Caco-2 (cell line): ENCODE measurements at regions not wholly inside any gene's neighbourhood (a gene's known extent, or its start where the extent isn't known, plus 50 kb on each side); places are given as distances from the start of the nearest gene placed in this dataset.

Experiments used
- BruUV-seq: library from RNA; stranded (reverse); fragments of 400-500 nt; replicated peaks from 2 replicates; lab custom pipeline; 2021; lab: Mats Ljungman, UMichigan
- CTCF ChIA-PET: fragments of 300-600 bp; sonication (Branson Sonifier 250); formaldehyde crosslinking; loops from one replicate; lab custom pipeline; 2022; ENCODE audit warnings: antibody characterized with exemption; lab: Charles Lee
- POLR2A ChIA-PET: fragments of 300-600 bp; sonication (Branson Sonifier 250); formaldehyde crosslinking; loops from one replicate; lab custom pipeline; 2022; ENCODE audit warnings: antibody characterized with exemption; lab: Charles Lee
- DNase-seq, 2 experiments: peaks; one replicate each; pipeline versions ENCODE4 v3.0.0 to v3.0.0-alpha.2; 2020 to 2022
- H3K27me3 ChIP-seq: replicated peaks from 2 replicates; pipeline ENCODE4 v1.6.0; 2011; ENCODE audit warnings: low read length; ENCODE audit not compliant: control insufficient read depth, insufficient read depth
- H3K36me3 ChIP-seq: 2 replicates; pipeline ENCODE4 v1.5.1; 2011; ENCODE audit warnings: low read length; ENCODE audit not compliant: control insufficient read depth, insufficient read depth
- H3K4me1 ChIP-seq: fragments of 250-450 bp; sonication (Bioruptor Pico); 2 replicates; pipeline ENCODE4 v1.5.1; 2020; ENCODE audit warnings: mild to moderate bottlenecking
- H3K4me3 ChIP-seq: 2 replicates; pipeline ENCODE4 v1.5.1; 2011; ENCODE audit warnings: low read depth, mild to moderate bottlenecking, control low read depth, low read length
- H3K9me3 ChIP-seq: fragments of 250-450 bp; sonication (Bioruptor Pico); 2 replicates; pipeline ENCODE4 v1.5.1; 2020; ENCODE audit warnings: mild to moderate bottlenecking, moderate library complexity
- H3K27ac Mint-ChIP-seq: one replicate; pipeline ENCODE4 v1.8.0; 2022; ENCODE audit warnings: mixed read lengths; ENCODE audit not compliant: unreplicated experiment
- H3K27me3 Mint-ChIP-seq: one replicate; pipeline ENCODE4 v1.8.0; 2022; ENCODE audit warnings: mixed read lengths; ENCODE audit not compliant: insufficient read depth, unreplicated experiment
- H3K36me3 Mint-ChIP-seq: one replicate; pipeline ENCODE4 v1.8.0; 2022; ENCODE audit warnings: mild to moderate bottlenecking, mixed read lengths; ENCODE audit not compliant: insufficient read depth, unreplicated experiment
- H3K4me1 Mint-ChIP-seq: one replicate; pipeline ENCODE4 v1.8.0; 2022; ENCODE audit warnings: low read depth, mixed read lengths; ENCODE audit not compliant: unreplicated experiment
- H3K4me3 Mint-ChIP-seq: one replicate; pipeline ENCODE4 v1.8.0; 2022; ENCODE audit warnings: mild to moderate bottlenecking, moderate library complexity, mixed read lengths; ENCODE audit not compliant: unreplicated experiment
- H3K9me3 Mint-ChIP-seq: one replicate; pipeline ENCODE4 v1.8.0; 2022; ENCODE audit warnings: mixed read lengths; ENCODE audit not compliant: unreplicated experiment
- CTCF ChIP-seq, 2 experiments: fragments of 200-600 bp in 1 of 2; IDR thresholded peaks; 1 replicate in 1 of 2; 2 replicates in 1 of 2; pipeline versions ENCODE4 v1.5.1 to v1.8.0; 2011 to 2022; ENCODE audit warnings: antibody characterized with exemption in 1 of 2, control low read depth in 1 of 2, inconsistent platforms in 1 of 2, low read depth in 1 of 2, low read length in 1 of 2, mild to moderate bottlenecking in 1 of 2, moderate library complexity in 1 of 2; ENCODE audit not compliant: insufficient read depth in 1 of 2, severe bottlenecking in 1 of 2, unreplicated experiment in 1 of 2
- intact Hi-C: fragments of 100-400 bp; cut with micrococcal nuclease; formaldehyde crosslinking; loops from one replicate; pipeline ENCODE4 v1.10.0; 2022; ENCODE audit not compliant: unreplicated experiment

DNA sequence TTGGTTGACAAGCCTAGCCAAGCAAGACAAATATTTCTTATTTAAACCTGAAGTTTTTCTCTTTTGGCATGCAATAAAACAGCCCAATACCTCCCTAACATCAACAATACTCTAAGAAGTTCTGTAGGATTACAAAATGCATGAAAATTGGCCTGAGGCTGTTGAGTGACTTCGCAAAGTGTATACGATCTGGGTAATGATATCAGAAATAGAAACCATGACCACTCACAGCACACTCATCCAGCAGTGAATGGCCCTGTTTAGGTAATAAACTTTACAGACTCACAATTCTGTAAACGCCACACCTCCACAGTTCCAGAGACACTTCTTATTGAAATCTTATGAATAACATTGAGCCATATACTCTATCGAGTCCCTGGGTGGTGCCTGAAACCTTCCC is 83.0 kb upstream of the NAALADL2 start:
- peak in 1 of 2 experiments; percentile 1 for DNase-seq
- POLR2A ChIA-PET = no interaction called here
- Mint-ChIP-seq H3K4me3 (no peak overlapping the region), H3K27ac (no peak overlapping the region), H3K4me1 (no peaks in the 10 kb centered on the region), H3K27me3 (no peaks in the 10 kb centered on the region), H3K9me3 (peaks cover 9% of the 10 kb centered on the region), H3K36me3 (no peaks in the 10 kb centered on the region)
- intact Hi-C loops = loop anchor here (5.0 kb wide), 1 partner anchor 86 kb away; no protein-coding TSS in a partner anchor
- no peak overlapping the region for H3K4me3 ChIP-seq
- no peak for TF ChIP-seq CTCF (IDR thresholded peaks at IDR 0.05; ENCODE audit: insufficient read depth in 1 of 2, low read depth in 1 of 2, low read length in 1 of 2, severe bottlenecking in 1 of 2, unreplicated experiment in 1 of 2)
- H3K36me3 ChIP-seq = no peaks in the 10 kb centered on the region
- H3K27me3 ChIP-seq = no peaks in the 10 kb centered on the region
- CTCF ChIA-PET = no interaction called here
- no TSS peak for BruUV-seq
- H3K4me1 ChIP-seq = peaks cover 14% of the 10 kb centered on the region
- H3K9me3 ChIP-seq = no peaks in the 10 kb centered on the region

GRCh38 chr3:174776636-174777035 is 82.5 kb upstream of the NAALADL2 start:
- H3K4me1 ChIP-seq = peaks cover 14% of the 10 kb centered on the region
- intact Hi-C loops = loop anchor here (5.0 kb wide), 1 partner anchor 86 kb away; no protein-coding TSS in a partner anchor
- ChIA-PET POLR2A (no interaction called here), CTCF (no interaction called here)
- no TSS peak for BruUV-seq
- no peak overlapping the region for H3K4me3 Mint-ChIP-seq
- no peaks in the 10 kb centered on the region for H3K27me3 ChIP-seq
- no peak for DNase-seq
- H3K4me1 Mint-ChIP-seq = no peaks in the 10 kb centered on the region
- H3K36me3 ChIP-seq = no peaks in the 10 kb centered on the region
- H3K36me3 Mint-ChIP-seq = no peaks in the 10 kb centered on the region
- no peak overlapping the region for H3K4me3 ChIP-seq
- H3K9me3 ChIP-seq = no peaks in the 10 kb centered on the region
- H3K27me3 Mint-ChIP-seq = no peaks in the 10 kb centered on the region
- H3K9me3 Mint-ChIP-seq = peaks cover 9% of the 10 kb centered on the region
- H3K27ac Mint-ChIP-seq = no peak overlapping the region
- TF ChIP-seq CTCF (IDR thresholded peaks at IDR 0.05; ENCODE audit: insufficient read depth in 1 of 2, low read depth in 1 of 2, low read length in 1 of 2, severe bottlenecking in 1 of 2, unreplicated experiment in 1 of 2) = no peak

DNA sequence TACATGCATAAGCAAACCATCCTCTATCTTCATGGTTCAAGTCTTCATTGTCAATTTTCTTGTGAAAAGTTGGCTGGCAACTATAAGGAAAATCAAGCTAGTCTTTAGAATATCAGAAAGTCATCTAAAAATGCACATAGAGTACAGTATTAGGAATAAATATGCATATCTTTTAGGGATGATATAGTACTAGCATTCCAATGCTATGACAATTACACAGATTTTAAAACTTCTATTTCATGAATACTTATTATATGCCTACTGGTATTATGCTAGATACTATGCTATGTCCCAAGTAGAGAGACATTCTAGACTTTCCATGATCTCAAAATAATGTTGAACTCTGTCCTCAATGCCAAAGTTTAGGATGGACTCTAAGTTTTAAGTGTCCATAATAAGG is 81.3 kb upstream of the NAALADL2 start:
- H3K4me3 ChIP-seq = no peak overlapping the region
- peaks cover 9% of the 10 kb centered on the region for H3K9me3 Mint-ChIP-seq
- no peaks in the 10 kb centered on the region for H3K9me3 ChIP-seq
- H3K4me3 Mint-ChIP-seq = no peak overlapping the region
- no peaks in the 10 kb centered on the region for H3K36me3 ChIP-seq
- H3K27me3 ChIP-seq = no peaks in the 10 kb centered on the region
- ChIA-PET POLR2A (no interaction called here), CTCF (no interaction called here)
- no TSS peak for BruUV-seq
- H3K36me3 Mint-ChIP-seq = no peaks in the 10 kb centered on the region
- DNase-seq = no peak
- H3K4me1 Mint-ChIP-seq = no peaks in the 10 kb centered on the region
- H3K4me1 ChIP-seq = peaks cover 14% of the 10 kb centered on the region
- TF ChIP-seq CTCF (IDR thresholded peaks at IDR 0.05; ENCODE audit: insufficient read depth in 1 of 2, low read depth in 1 of 2, low read length in 1 of 2, severe bottlenecking in 1 of 2, unreplicated experiment in 1 of 2) = no peak
- H3K27ac Mint-ChIP-seq = no peak overlapping the region
- intact Hi-C loops = loop anchor here (5.0 kb wide), 1 partner anchor 84 kb away; no protein-coding TSS in a partner anchor
- no peaks in the 10 kb centered on the region for H3K27me3 Mint-ChIP-seq
